ENCODE measurements at regions not wholly inside any gene's neighbourhood (a gene's known extent, or its start where the extent isn't known, plus 50 kb on each side); places are given as distances from the start of the nearest gene placed in this dataset.

GRCh38 chrX:45454290-45454689, 253.6 kb upstream of the DIPK2B start (continued):
- TF ChIP-seq SMAD2 (IDR thresholded peaks at IDR 0.05; ENCODE audit: low read depth, low read length) (no peak), TCFL5 (CRISPR knock-in tag; conservative IDR thresholded peaks at IDR 0.05) (no peak)

GRCh38 chrX:45449982-45450381, 249.3 kb upstream of the DIPK2B start:
- H3K36me3 ChIP-seq (ENCODE audit: control insufficient read depth, insufficient read depth, low read length) = no peaks in the 10 kb centered on the region
- POLR2A ChIA-PET = no interaction called here
- no peak overlapping the region for H3K9ac ChIP-seq (ENCODE audit: insufficient read depth in 1 of 2, low read depth in 2 of 2, low read length in 2 of 2)
- 0% methylated on average over 1 of the region's 1 CpG for WGBS (ENCODE audit: insufficient coverage, low coverage, missing lambda C conversion rate)
- CTCF ChIA-PET (ENCODE audit: low intra/inter-chr PET ratio) = no interaction called here
- H3K9me1 ChIP-seq (ENCODE audit: control insufficient read depth, insufficient read depth, low read length) = no peaks in the 10 kb centered on the region
- TF ChIP-seq THAP12 (CRISPR knock-in tag; IDR thresholded peaks at IDR 0.05) (no peak), XRCC5 (IDR thresholded peaks at IDR 0.05; ENCODE audit: low read depth, low read length) (no peak), ZNF197 (CRISPR knock-in tag; IDR thresholded peaks at IDR 0.05; ENCODE audit: low read depth) (no peak), RBBP5 (IDR thresholded peaks at IDR 0.05; ENCODE audit: borderline replicate concordance, insufficient read depth, low read length, poor library complexity, severe bottlenecking) (no peak), ZBTB9 (CRISPR knock-in tag; IDR thresholded peaks at IDR 0.05) (no peak), GTF2F1 (IDR thresholded peaks at IDR 0.05; ENCODE audit: low read depth, low read length) (no peak), ETV5 (CRISPR knock-in tag; IDR thresholded peaks at IDR 0.05; ENCODE audit: low read depth) (no peak)
- no peak overlapping the region for H2AFZ ChIP-seq (ENCODE audit: low read depth, low read length)
- H4K20me1 ChIP-seq (replicated peaks; ENCODE audit: control insufficient read depth, insufficient read depth, low read length) = no peaks in the 10 kb centered on the region
- no peaks in the 10 kb centered on the region for H3K27me3 ChIP-seq (ENCODE audit: control insufficient read depth in 2 of 2, insufficient read depth in 2 of 2, low read length in 2 of 2)
- intact Hi-C loops (cut with micrococcal nuclease) = no loop called here
- FAIRE-seq (no peak), DNase-seq (ENCODE audit: extremely low read depth in 1 of 4, low spot score in 3 of 4) (no peak), ATAC-seq (no peak)
- no peaks in the 10 kb centered on the region for H3K79me2 ChIP-seq (ENCODE audit: control insufficient read depth, insufficient read depth, low read length)
- BruUV-seq (replicated peaks) = no TSS peak
- no peak overlapping the region for H3K4me2 ChIP-seq (ENCODE audit: insufficient read depth, low read length)
- H3K4me1 ChIP-seq (replicated peaks in 1 of 2; ENCODE audit: control insufficient read depth in 2 of 2, insufficient read depth in 2 of 2, low read length in 2 of 2) = no peaks in the 10 kb centered on the region
- no peaks in the 10 kb centered on the region for H3K9me3 ChIP-seq (replicated peaks; ENCODE audit: control insufficient read depth, insufficient read depth, low read depth, low read length)
- no peak overlapping the region for H3K27ac ChIP-seq (ENCODE audit: extremely low read depth, low read depth, low read length)
- H3K4me3 ChIP-seq = no peak overlapping the region
- in situ Hi-C loops (cut with MboI) = no loop called here
